EL (cell line): ENCODE measurements at regions not wholly inside any gene's neighbourhood (a gene's known extent, or its start where the extent isn't known, plus 50 kb on each side); places are given as distances from the start of the nearest gene placed in this dataset.

Experiments used
- DNase-seq: peaks from one replicate; pipeline ENCODE4 v3.0.0-alpha.2; 2016

DNA sequence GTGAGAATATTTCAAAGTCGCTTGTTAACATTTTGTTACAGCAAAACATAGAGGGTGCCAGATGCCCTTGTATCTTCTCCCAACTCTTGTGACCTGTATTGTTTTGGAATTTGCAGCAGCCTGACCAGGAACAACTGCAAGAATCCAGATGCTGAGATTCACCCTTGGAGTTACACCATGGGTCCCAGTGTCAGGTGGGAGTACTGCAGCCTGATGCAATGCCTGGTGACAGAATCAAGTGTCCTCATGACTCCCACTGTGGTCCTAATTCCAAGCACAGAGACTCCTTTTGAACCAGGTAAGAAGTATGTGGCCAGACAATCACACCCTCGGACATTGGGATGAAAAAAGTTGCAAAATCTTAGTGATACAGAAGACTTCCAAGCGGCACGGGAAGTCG lies 79.6 kb upstream of the MAP3K4 start:
- no peak for DNase-seq

DNA sequence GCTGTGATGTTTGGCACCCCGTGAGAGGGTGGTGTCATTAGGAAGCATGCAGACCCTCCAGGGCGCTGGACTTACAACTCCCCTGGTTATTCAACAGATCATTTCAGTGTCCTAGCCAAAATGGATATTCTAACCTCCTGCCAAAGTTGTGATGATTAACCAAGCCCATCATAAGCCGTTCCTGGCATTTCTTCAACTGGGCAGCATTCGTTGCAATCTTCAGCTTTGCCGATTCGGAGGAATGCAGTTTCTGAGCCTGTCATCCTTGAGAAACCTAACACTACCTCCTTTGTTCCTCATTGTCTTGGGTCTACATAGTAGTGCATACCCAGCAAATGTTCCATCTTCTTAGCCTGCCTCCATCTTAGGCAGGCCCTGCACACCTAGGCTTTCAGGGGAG lies 79.2 kb upstream of the MAP3K4 start:
- no peak for DNase-seq

DNA sequence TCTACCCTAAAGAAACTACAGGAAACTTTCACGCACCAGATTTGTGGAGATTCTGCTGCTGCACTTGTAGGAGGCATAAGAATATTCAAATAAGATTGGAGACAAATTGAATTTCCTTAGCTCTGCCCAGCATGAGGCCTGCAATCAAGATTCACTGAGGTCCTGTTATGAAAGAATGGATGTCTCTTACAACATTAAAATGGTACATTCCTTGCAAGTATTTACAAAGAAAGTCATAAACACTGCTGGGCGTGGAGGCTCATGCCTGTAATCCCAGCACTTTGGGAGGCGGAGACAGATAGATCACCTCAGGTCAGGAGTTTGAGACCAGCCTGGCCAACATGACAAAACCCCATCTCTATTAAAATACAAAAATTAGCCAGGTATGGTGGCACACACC lies 74.0 kb upstream of the MAP3K4 start:
- DNase-seq: no peak

DNA sequence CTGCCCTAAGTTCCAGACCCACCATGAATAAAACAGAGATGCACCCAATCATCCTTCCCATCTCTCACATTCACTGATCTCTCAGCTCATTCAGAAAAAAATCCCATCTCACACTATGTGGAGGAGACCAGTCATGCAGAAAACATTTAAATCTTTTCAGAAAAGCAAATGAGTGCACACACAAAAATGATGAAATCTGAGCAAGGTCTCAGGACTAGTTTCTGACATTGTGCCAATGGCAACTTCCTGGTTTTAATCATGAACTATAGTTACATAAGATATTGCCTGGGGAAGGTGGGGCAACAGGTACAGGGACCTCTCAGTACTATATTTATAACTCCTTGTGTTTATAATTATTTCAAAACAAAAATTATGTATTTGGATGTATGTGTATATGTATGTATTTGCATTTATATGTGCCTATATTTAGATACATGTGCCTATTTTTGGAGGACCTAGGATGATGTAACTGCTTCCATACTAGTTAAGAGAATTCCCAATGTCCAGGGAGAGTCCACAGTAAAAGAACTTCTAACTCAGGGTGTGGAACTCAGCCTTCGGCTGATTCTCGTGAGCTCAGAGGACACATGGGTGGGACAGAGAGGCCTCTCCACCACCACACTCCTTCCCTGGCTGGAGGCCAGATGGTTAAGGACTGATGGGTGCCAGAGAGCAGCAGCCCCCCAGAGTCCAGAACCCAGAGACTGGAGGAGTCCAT lies 71.7 kb upstream of the MAP3K4 start:
- peak; percentile 78 for DNase-seq

DNA sequence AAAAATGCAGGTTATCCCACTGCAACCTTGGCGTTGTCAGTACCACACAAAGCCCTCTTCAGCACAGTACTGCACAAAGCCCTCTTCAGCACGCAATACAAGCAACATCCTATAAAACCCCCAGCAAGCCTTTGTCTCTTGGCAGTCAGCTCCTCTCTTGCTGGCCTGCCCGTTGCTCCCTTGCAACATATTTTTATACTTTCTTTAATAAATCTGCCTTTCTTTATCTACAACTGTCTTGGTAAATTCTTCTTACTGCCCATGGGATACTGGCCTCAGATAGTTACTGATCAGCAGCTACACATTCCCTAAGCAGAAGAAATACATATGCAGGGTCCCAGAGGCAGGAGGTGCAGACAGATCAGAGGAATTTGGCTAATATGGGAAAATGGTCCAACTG lies 70.5 kb upstream of the MAP3K4 start:
- no peak for DNase-seq

DNA sequence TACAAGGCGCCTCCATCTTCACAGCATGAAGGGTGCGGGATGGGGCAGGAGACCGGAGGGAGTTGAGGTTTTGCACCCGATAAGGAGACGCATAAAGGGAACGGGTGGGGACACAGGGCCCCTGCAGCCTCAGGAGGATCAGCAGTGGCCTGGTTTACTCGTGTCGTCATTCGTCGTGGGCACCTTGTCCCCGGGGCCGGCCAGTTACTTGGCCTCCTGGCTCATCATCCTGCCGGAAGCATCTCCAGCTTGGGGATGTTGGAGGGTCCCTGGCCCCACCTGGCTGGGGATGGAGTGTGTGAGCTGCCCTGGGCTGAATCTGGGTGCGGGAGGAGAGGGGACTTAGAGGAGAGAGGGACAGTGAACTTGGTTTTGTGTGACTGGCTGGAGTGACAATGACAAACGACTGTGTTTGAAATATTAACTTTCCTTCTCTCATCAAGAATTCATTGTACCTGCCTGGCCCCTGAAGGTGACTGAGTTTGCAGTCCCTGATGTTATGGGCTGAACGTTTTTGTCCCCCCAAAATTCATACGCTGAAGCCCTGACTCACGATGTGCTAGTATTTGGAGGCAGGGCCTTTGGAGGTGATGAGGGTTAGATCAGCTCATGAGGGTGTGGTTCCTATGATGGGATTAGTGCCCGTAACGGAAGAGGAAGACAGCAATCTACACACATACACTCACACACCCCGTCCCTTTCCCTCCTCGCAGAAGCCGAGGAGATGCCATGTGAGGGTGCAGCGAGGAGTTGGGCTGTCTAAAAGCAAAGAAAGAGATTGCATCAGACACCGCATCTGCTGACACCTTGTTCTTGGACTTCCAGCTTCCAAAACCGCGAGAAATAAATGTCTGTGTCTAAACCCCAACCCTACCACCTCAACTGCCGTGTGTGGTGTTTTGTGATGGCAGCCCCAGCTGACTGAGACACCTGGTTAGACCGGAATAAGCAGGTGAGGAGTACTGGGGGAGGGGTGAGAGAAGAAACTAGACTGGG lies 65.0 kb upstream of the MAP3K4 start:
- DNase-seq: no peak

DNA sequence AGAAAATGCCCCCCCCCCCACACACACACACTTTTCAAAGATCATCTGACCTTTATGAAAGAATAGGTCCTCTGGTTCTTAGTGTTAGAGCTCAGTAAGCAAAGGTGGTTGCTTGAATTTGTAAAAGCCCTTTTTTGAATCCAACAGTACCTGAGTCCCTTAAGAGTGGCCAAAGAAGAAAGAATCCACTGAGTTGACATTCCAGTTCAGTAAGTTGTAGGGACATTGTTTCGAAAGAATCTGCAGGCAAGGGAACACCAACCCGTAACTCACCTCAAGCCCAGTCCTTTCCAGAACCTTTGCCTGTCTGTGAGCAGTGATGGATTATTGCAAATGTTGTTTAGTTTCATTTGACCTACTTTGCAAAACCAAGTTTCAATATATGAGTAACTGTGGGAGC lies 64.2 kb upstream of the MAP3K4 start:
- DNase-seq: no peak

DNA sequence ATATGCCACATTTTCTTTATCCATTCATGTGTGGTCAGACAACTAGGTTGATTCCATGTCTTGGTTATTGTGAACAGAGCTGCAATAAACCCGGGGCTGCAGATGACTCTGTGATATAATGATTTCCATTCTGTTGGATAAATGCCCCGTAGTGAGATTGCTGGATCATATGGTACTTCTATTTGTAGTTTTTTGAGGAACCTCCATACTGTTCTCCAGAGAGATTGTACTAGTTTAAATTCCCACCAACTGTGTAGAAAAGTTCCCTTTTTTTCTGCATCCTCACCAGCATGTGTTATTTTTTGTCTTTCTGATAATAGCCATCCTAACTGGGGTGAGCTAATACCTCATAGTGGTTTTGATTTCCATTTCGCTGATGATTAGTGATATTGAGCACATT lies 62.2 kb upstream of the MAP3K4 start:
- DNase-seq: no peak

DNA sequence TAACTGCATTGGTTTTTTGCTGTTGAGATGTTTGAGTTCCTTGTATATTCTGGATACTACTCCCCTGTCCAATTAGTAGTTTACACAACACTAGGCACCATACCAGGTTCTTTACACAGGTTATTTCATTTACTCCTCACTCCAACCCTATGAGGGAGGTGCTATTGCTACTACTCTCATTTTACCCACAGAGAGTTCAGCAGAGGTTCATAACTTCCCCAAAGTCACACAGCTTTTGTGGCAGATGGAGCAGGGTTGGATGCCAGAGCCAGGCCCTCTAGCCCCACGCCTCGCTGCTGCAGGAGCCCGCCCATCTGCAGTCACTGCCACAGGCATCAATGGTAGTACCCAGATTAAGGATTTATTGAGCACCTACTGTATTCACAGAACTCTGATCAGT lies 61.7 kb upstream of the MAP3K4 start:
- no peak for DNase-seq

DNA sequence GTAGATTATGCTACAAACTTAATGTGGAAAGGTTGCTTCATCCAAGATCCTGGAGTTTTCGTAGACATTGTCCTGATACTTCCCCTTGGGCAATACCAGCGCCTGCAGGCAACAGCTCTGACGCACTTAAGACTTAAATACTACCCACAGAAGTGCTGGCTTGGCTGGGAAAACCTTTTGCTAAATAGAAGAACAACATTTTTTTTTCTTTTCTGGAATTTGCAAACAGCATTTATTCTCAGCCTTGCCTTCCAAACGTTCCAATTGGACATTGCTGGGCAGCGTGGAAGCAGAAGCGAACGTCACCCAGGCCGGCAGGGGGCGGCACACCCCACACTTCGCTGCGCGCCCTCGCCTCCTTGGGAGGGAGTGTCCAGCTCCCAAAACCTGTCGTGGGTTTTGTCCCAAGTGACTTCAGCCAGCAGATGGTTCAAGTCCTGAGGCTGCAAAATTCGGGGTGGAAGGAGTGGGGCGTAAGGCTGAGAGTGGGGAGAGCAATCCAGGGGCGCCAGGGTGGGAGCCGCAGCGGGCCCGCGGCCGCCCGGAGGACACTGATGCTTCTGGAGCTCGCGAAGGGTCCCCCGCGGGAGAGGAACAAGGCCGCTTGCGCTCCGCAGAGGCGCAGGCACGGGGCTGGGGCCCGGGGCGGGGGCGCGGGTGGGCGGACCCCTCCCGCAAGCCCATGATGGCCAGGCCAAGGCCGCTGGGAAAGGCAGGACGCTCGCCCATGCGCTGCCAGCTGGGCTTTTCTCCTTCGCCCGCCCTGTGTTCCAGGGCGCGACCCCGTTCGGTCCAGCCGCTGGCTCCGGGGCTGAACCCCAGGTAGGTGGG lies 60.8 kb upstream of the MAP3K4 start:
- peak; percentile 62 for DNase-seq

DNA sequence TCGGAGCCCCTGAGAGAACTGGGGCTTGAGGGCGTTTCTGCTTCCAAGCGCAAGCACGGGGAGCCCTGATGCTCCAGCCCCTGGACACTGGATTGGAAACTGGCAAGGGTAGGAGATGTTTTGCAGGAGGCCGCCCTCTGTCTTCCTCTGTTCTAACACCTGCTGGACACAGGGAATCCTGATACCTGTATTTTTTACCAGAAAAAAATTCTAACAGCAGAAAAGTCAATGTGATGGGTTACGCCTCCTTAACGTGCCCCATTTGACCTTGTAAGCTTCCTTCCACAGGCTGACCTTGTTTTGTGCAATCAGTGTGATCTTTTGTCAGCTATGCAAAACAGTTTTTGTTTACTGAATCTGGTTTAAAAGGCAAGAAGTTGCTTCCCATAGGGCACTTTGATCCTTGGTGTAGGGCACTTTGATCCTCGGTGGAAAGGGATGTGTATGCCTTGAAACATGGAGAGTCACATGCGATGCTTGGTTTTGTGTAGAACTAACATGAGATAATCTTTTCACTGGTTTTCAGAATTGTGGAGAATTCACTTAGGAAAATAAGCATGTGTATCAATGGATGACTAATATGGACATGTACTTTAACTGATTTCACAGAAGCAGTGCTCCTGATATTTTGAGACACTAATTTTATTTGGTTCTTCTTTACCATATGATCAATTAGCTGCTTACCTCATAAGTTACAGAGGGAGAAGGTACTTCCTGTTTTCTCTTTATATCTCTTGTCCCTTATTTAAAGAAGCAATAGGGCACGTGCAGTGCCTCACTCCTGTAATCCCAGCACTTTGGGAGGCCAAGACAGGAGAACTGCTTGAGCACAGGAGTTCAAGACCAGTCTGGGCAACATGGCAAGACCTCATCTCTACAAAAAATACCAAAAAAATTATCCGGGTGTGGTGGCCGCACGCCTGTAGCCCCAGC lies 59.9 kb upstream of the MAP3K4 start:
- no peak for DNase-seq

DNA sequence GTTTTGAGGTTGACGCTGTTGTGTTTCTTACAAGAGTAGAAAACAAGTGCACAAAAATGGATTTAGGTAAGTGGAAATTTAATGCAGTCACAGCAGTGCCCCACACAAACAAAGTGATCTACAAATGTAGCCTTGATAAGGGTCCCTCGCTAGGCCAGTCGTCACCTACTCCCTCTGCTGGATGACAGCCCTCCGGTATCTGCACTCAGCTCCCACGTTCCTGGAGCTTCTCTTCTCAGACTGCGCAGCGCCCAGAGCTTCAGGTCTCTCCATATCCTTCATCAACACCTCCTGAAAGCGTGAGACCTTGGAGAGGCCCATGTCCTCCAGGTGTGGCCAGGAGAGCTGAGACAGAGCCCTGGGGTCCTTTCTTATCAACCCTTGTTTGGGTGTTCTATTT lies 58.3 kb upstream of the MAP3K4 start:
- DNase-seq: no peak

DNA sequence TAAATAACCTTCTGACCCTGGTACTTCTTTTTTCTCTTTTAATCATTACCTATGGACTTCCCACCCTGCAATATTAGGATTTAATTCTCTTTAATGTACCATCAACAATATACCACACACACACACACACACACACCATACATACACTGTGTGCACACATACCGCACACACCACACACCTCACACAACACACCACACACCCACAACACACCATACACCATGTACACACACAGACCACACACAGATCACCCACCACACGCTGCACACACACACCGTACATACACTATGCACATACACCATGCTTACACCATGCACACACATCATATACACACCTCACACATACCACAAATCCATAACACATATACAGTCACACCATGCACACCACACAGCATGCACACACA lies 57.4 kb upstream of the MAP3K4 start:
- no peak for DNase-seq

DNA sequence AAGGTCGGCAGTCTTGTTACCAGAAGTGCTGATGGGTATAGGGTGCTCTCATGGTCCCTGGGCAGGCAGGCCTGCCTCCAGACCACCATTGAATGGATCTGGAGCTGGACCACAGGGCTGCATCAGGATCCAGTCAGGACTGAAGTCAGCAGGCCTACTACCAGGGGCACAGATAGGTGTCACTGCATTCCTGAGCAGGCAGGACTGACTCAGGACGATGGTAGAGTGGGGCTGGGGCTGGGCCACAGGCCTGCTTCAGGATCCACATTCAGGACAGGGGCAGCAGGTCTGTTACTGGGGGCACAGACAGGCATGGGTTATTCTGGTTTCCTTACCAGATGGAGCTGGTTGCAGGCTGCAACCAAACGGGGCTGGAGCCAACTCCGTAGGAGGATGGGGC lies 51.4 kb upstream of the MAP3K4 start:
- no peak for DNase-seq
